Hepatocyte (in vitro differentiated cells): ENCODE measurements at regions not wholly inside any gene's neighbourhood (a gene's known extent, or its start where the extent isn't known, plus 50 kb on each side); places are given as distances from the start of the nearest gene placed in this dataset.

Source experiments
- CTCF ChIP-seq: fragments of 200-600 bp; sonication (generic); IDR thresholded peaks from 2 replicates; pipeline ENCODE4 v1.5.1; 2016; ENCODE audit warnings: antibody characterized with exemption, mild to moderate bottlenecking; ENCODE audit not compliant: poor library complexity
- EZH2 ChIP-seq: fragments of 200-600 bp; sonication (generic); IDR thresholded peaks from 2 replicates; pipeline ENCODE4 v1.6.1; 2016; ENCODE audit warnings: antibody characterized with exemption, mild to moderate bottlenecking, borderline replicate concordance

- TF ChIP-seq CTCF = no peak
- TF ChIP-seq EZH2 = no peak
These were observed 197.4 kb upstream of the MKLN1 start for GRCh38 chr7:131130324-131130723.
